Kidney epithelial cell (primary cell): ENCODE measurements at regions not wholly inside any gene's neighbourhood (a gene's known extent, or its start where the extent isn't known, plus 50 kb on each side); places are given as distances from the start of the nearest gene placed in this dataset.

Experiments used
- DNase-seq: peaks from one replicate; pipeline ENCODE4 v3.0.0-alpha.2; 2010; ENCODE audit warnings: low read depth
- H3K27me3 ChIP-seq: 2 replicates; pipeline ENCODE4 v1.6.0; 2011; ENCODE audit warnings: low read length; ENCODE audit not compliant: control insufficient read depth, insufficient read depth
- H3K36me3 ChIP-seq: 2 replicates; pipeline ENCODE4 v1.5.1; 2011; ENCODE audit warnings: low read length; ENCODE audit not compliant: control insufficient read depth, insufficient read depth
- H3K4me3 ChIP-seq: 2 replicates; pipeline ENCODE4 v1.5.1; 2011; ENCODE audit warnings: low read depth, mild to moderate bottlenecking, control low read depth, low read length
- CTCF ChIP-seq: IDR thresholded peaks from 2 replicates; pipeline ENCODE4 v1.5.1; 2011; ENCODE audit warnings: mild to moderate bottlenecking, moderate library complexity, low read length, control low read depth, inconsistent platforms; ENCODE audit not compliant: insufficient read depth, poor library complexity, severe bottlenecking

- no peak for TF ChIP-seq CTCF
- Histone ChIP-seq H3K36me3 (no peaks in the 10 kb centered on the region), H3K27me3 (no peaks in the 10 kb centered on the region), H3K4me3 (no peak overlapping the region)
- DNase-seq: no peak
These were observed 144.0 kb downstream of the SMAD6 start for GRCh38 chr15:66846031-66846430.

DNA sequence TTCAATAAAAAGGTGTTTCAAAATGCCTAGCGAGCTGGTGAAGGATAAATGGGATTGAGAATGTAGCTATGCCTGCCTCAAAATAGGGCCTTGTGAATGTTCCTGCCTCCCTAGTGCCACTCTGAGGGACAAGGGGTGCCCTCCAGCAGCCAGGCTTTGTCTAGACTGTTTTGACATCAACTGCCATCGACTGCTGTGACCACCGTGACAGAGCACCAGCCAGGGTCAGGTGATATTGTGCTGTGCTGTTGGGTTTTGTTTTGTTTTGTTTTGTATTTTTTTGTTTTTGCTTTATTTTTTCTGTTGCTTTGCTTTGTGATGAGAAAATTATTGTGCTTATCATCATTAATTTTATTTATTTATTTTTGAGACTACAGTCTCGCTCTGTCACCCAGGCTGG lies 144.8 kb downstream of the SMAD6 start:
- H3K4me3 ChIP-seq: no peak overlapping the region
- DNase-seq: no peak
- no peak for TF ChIP-seq CTCF

GRCh38 chr15:66847565-66847991 lies 145.5 kb downstream of the SMAD6 start:
- DNase-seq: no peak
- Histone ChIP-seq H3K4me3 (no peak overlapping the region), H3K27me3 (no peaks in the 10 kb centered on the region), H3K36me3 (no peaks in the 10 kb centered on the region)
- no peak for TF ChIP-seq CTCF

More for the DNA sequence above, 144.8 kb downstream of the SMAD6 start:
- H3K36me3 ChIP-seq: no peaks in the 10 kb centered on the region
- no peaks in the 10 kb centered on the region for H3K27me3 ChIP-seq

GRCh38 chr15:66848116-66848515 lies 146.1 kb downstream of the SMAD6 start:
- Histone ChIP-seq H3K27me3 (no peaks in the 10 kb centered on the region), H3K36me3 (no peaks in the 10 kb centered on the region), H3K4me3 (no peak overlapping the region)
- no peak for TF ChIP-seq CTCF
- no peak for DNase-seq

DNA sequence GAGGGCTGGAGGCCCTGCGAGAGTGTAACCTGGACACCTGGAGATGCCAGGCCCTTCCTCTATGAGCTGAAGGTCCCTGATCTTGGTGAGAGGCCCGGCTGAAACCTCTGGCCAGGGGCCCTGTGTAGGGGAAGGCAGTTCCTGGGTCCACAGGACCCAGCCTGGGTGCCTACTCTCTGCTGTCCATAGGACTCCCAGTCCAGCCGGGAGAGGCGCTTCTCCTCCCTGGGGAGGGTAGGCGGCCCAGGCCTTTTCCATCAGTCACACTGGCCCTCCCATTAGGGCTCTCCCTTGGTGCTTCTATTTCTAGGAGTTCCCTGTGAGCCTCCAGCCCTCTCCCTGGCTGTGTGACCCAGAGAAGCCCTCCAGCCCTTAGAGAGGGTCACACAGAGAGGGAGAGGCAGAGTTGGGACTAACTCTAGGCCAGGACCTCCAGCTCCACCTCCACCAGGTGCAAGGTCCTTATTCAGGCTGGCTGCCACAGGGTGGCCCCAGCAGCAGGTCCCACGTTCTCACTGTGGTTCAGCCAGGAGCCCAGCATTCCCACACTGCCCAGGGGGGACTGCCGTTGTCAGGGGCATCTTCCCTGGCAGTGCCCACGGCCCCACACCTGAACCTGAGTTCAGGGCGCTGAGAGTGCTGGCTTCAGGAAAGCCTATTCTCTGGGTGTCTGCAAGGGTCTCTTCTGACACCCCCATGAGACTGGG lies 146.8 kb downstream of the SMAD6 start:
- no peaks in the 10 kb centered on the region for H3K36me3 ChIP-seq
- H3K27me3 ChIP-seq: no peaks in the 10 kb centered on the region
- no peak for DNase-seq
- no peak overlapping the region for H3K4me3 ChIP-seq
- TF ChIP-seq CTCF: no peak

DNA sequence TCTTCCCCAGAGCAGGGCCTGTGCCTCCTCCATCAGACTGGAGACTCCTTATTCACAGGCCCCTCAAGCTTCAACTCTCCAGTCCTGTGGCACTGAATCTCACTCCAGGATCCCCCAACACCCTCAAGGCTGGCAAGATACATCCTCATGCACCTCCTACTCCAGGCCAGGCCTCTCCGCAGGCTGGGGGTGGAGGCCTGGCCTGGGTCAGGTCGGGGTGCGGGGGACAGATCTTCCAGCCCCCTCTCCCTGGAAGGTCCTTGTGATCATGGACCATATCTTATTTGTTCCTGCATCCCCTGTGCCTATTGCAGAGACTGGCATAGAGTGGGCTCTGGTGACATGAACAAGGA lies 147.3 kb downstream of the SMAD6 start:
- DNase-seq: no peak
- no peak overlapping the region for H3K4me3 ChIP-seq
- H3K36me3 ChIP-seq: no peaks in the 10 kb centered on the region
- no peaks in the 10 kb centered on the region for H3K27me3 ChIP-seq
- no peak for TF ChIP-seq CTCF
